A549 (cell line): ENCODE measurements at regions not wholly inside any gene's neighbourhood (a gene's known extent, or its start where the extent isn't known, plus 50 kb on each side); places are given as distances from the start of the nearest gene placed in this dataset.

Source experiments
- ATAC-seq, 2 experiments: fragments of 200-7000 bp in 1 of 2; fragments of >200 bp in 1 of 2; cut with Nextera tagmentation in 1 of 2; cut with Tn5 transposase in 1 of 2; 3 replicates each; pipeline versions ENCODE4 v1.8.0 to v1.9.1; 2018 to 2020; ENCODE audit warnings: mild to moderate bottlenecking in 1 of 2, moderate library complexity in 1 of 2
- CTCF ChIA-PET: fragments of 300-600 bp; sonication (Branson Sonifier 250); formaldehyde crosslinking; extraction: SDS; loops from one replicate; lab custom pipeline; 2021; ENCODE audit warnings: antibody characterized with exemption, inconsistent platforms; lab: Yijun Ruan, JAX
- POLR2A ChIA-PET: fragments of 350-600 bp; formaldehyde crosslinking; extraction: SDS; loops from one replicate; lab custom pipeline; 2021; ENCODE audit warnings: antibody characterized with exemption, inconsistent platforms; lab: Yijun Ruan, JAX
- DNase-seq, 2 experiments: peaks; one replicate each; pipeline versions ENCODE4 v3.0.0 to v3.0.0-alpha.2; 2011 to 2016; ENCODE audit warnings: low read depth in 1 of 2, low spot score in 1 of 2
- FAIRE-seq: peaks from 2 replicates; lab custom pipeline; 2011; peaks lifted over from hg19 to GRCh38; lab: Jason Lieb, UNC
- H3K27ac ChIP-seq, 2 experiments: fragments of >200 bp; sonication (Bioruptor Twin); formaldehyde crosslinking; 3 replicates each; pipeline ENCODE4 v1.5.1; 2016 to 2017
- H3K4me1 ChIP-seq: fragments of >200 bp; sonication (Bioruptor Twin); formaldehyde crosslinking; 3 replicates; pipeline ENCODE4 v1.6.1; 2016
- H3K4me2 ChIP-seq: fragments of >200 bp; sonication (Bioruptor Twin); formaldehyde crosslinking; 3 replicates; pipeline ENCODE4 v1.6.1; 2016
- H3K4me3 ChIP-seq: fragments of >200 bp; sonication (Bioruptor Twin); formaldehyde crosslinking; 3 replicates; pipeline ENCODE4 v1.5.1; 2016
- H3K9me3 ChIP-seq: fragments of >200 bp; sonication (Bioruptor Twin); formaldehyde crosslinking; 3 replicates; pipeline ENCODE4 v1.6.1; 2016
- BHLHE40 ChIP-seq: IDR thresholded peaks from 2 replicates; pipeline ENCODE4 v1.6.1; 2012; ENCODE audit warnings: low read depth, low read length, inconsistent platforms
- CHD2 ChIP-seq: fragments of 150-350 bp; IDR thresholded peaks from 2 replicates; pipeline ENCODE4 v1.6.1; 2014; ENCODE audit warnings: low read length; ENCODE audit not compliant: partially characterized antibody
- EHF ChIP-seq: fragments of 250-450 bp; sonication (Bioruptor Pico); IDR thresholded peaks from 2 replicates; pipeline ENCODE4 v1.5.0; 2020; ENCODE audit warnings: mild to moderate bottlenecking
- EP300 ChIP-seq, 2 experiments: fragments of >200 bp; sonication (Bioruptor Twin); formaldehyde crosslinking; IDR thresholded peaks; 2 replicates in 1 of 2; 3 replicates in 1 of 2; pipeline ENCODE4 v1.6.1; 2016 to 2017
- FOSB ChIP-seq: fragments of 250-450 bp; sonication (Bioruptor Pico); IDR thresholded peaks from 2 replicates; pipeline ENCODE4 v1.5.0; 2020; ENCODE audit warnings: mild to moderate bottlenecking, moderate library complexity
- HDAC2 ChIP-seq: fragments of 200-600 bp; sonication (generic); IDR thresholded peaks from 2 replicates; pipeline ENCODE4 v1.6.1; 2016
- HEYL ChIP-seq: fragments of 250-450 bp; sonication (Bioruptor Pico); IDR thresholded peaks from 2 replicates; pipeline ENCODE4 v1.8.0; 2021; ENCODE audit warnings: mild to moderate bottlenecking, moderate library complexity
- JUNB ChIP-seq: fragments of >200 bp; sonication (Bioruptor Twin); formaldehyde crosslinking; IDR thresholded peaks from 2 replicates; pipeline ENCODE4 v1.6.1; 2016
- KDM5A ChIP-seq: fragments of 200-600 bp; sonication (generic); IDR thresholded peaks from 2 replicates; pipeline ENCODE4 v1.6.1; 2016; ENCODE audit warnings: antibody characterized with exemption, mild to moderate bottlenecking
- MAZ ChIP-seq: fragments of 150-350 bp; IDR thresholded peaks from 2 replicates; pipeline ENCODE4 v1.6.1; 2014; ENCODE audit warnings: antibody characterized with exemption, low read depth, low read length, borderline replicate concordance
- NFE2L2 ChIP-seq: fragments of 150-350 bp; conservative IDR thresholded peaks from 2 replicates; pipeline ENCODE4 v1.6.1; 2014; ENCODE audit warnings: low read length
- NPAS2 ChIP-seq: fragments of 250-450 bp; sonication (Bioruptor Pico); IDR thresholded peaks from 2 replicates; pipeline ENCODE4 v1.8.0; 2022; ENCODE audit warnings: mild to moderate bottlenecking, moderate library complexity, borderline replicate concordance
- REST ChIP-seq: fragments of 200-600 bp; sonication (generic); IDR thresholded peaks from 2 replicates; pipeline ENCODE4 v1.6.1; 2016; ENCODE audit warnings: antibody characterized with exemption, mild to moderate bottlenecking, moderate library complexity
- RFX5 ChIP-seq: fragments of 450-650 bp; IDR thresholded peaks from 2 replicates; pipeline ENCODE4 v1.7.1; 2014; ENCODE audit warnings: antibody characterized with exemption, mild to moderate bottlenecking, moderate library complexity
- RNF2 ChIP-seq: fragments of 200-600 bp; sonication (generic); IDR thresholded peaks from 2 replicates; pipeline ENCODE4 v1.6.1; 2016; ENCODE audit warnings: low read depth, mild to moderate bottlenecking, antibody characterized with exemption, moderate library complexity, borderline replicate concordance
- SREBF2 ChIP-seq: fragments of 450-650 bp; IDR thresholded peaks from 2 replicates; pipeline ENCODE4 v1.6.1; 2014; ENCODE audit warnings: mild to moderate bottlenecking, moderate library complexity
- TFCP2L1 ChIP-seq: fragments of 250-450 bp; sonication (Bioruptor Pico); IDR thresholded peaks from 2 replicates; pipeline ENCODE4 v1.5.0; 2021; ENCODE audit warnings: mild to moderate bottlenecking
- ZC3H11A ChIP-seq: fragments of 450-650 bp; IDR thresholded peaks from 2 replicates; pipeline ENCODE4 v1.6.1; 2014; ENCODE audit warnings: antibody characterized with exemption, mild to moderate bottlenecking
- ZFP36 ChIP-seq: fragments of 450-650 bp; IDR thresholded peaks from 2 replicates; pipeline ENCODE4 v1.6.1; 2014; ENCODE audit warnings: borderline replicate concordance; ENCODE audit not compliant: partially characterized antibody
- ZSCAN20 ChIP-seq: fragments of 250-450 bp; sonication (Bioruptor Pico); IDR thresholded peaks from 2 replicates; pipeline ENCODE4 v1.8.0; 2022; ENCODE audit warnings: mild to moderate bottlenecking, moderate library complexity
- WGBS: methylation state at CpG from one replicate; pipeline ENCODE4 v1.1.6; 2017; ENCODE audit errors: missing lambda C conversion rate; 5-methylcytosine and 5-hydroxymethylcytosine counted together
- TF ChIP-seq, protein P1 (sequence below): IDR thresholded peaks from 2 replicates; pipeline ENCODE4 v1.6.1; 2012

DNA sequence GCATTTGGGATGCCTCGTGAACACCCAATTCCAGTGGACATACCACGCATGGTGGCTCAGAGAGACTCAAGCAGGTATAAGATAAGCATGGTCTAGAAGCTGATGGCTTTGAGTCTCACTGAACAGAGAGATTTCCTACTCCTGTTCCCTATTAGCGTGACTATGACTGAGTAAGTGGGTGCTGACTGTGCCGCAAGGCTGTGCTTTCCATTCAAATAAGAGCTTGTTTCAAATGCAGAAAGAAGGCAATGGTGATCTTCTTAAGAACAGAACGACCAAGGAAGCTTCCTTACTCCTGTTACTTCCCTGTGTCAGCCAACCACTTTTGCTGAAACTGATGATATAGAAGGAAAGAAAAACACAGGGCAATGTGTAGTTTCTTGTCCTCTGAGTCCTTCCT is 63.5 kb upstream of the IGFBP2 start:
- DNase-seq: no peak
- 46% methylated on average over 5 of the region's 5 CpGs for WGBS
- ChIA-PET POLR2A (no interaction called here), CTCF (interaction anchor here (0.7 to 1.4 kb wide), 3 partner anchors 50 to 156 kb away, joined by 3 to 5 read pairs (median 4); no protein-coding TSS in a partner anchor)
- no peak overlapping the region for H3K27ac ChIP-seq
- H3K4me3 ChIP-seq: no peak overlapping the region
- no peak for TF ChIP-seq FOSB (CRISPR knock-in tag)
- no peak for TF ChIP-seq CHD2
- no peak for TF ChIP-seq ZFP36
- no peak for TF ChIP-seq SREBF2
- TF ChIP-seq ZSCAN20 (CRISPR knock-in tag): no peak
- TF ChIP-seq ZC3H11A: no peak
- TF ChIP-seq RFX5: no peak
- TF ChIP-seq EP300 (IDR thresholded peaks at IDR 0.05): no peak
- TF ChIP-seq MAZ: no peak
- no peak for TF ChIP-seq HDAC2
- H3K4me1 ChIP-seq: no peaks in the 10 kb centered on the region
- H3K9me3 ChIP-seq: peaks cover 9% of the 10 kb centered on the region
- FAIRE-seq: no peak
- ATAC-seq: no peak
- no peak overlapping the region for H3K4me2 ChIP-seq

GRCh38 chr2:216570357-216570756 is 62.9 kb upstream of the IGFBP2 start:
- WGBS: 0% methylated on average over 1 of the region's 1 CpG
- TF ChIP-seq TFCP2L1 (CRISPR knock-in tag): no peak
- TF ChIP-seq EHF (CRISPR knock-in tag): no peak
- TF ChIP-seq RNF2: no peak
- no peak for TF ChIP-seq NPAS2 (CRISPR knock-in tag)
- no peak for TF ChIP-seq REST
- TF ChIP-seq, protein P1, sequence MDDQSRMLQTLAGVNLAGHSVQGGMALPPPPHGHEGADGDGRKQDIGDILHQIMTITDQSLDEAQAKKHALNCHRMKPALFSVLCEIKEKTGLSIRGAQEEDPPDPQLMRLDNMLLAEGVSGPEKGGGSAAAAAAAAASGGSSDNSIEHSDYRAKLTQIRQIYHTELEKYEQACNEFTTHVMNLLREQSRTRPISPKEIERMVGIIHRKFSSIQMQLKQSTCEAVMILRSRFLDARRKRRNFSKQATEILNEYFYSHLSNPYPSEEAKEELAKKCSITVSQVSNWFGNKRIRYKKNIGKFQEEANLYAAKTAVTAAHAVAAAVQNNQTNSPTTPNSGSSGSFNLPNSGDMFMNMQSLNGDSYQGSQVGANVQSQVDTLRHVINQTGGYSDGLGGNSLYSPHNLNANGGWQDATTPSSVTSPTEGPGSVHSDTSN: no peak
- no peak for TF ChIP-seq JUNB
- TF ChIP-seq BHLHE40: no peak
- no peak for TF ChIP-seq NFE2L2
- TF ChIP-seq KDM5A: no peak
- TF ChIP-seq HEYL (CRISPR knock-in tag): no peak
- no peak for DNase-seq

More at GRCh38 chr2:216570357-216570756, 62.9 kb upstream of the IGFBP2 start:
- H3K4me3 ChIP-seq: no peak overlapping the region
- no peaks in the 10 kb centered on the region for H3K4me1 ChIP-seq
- POLR2A ChIA-PET: no interaction called here
- ATAC-seq (no peak), FAIRE-seq (no peak)
- peaks cover 9% of the 10 kb centered on the region for H3K9me3 ChIP-seq
- H3K27ac ChIP-seq: no peak overlapping the region
- no peak overlapping the region for H3K4me2 ChIP-seq
- CTCF ChIA-PET: interaction anchor here (0.7 to 1.4 kb wide), 4 partner anchors 20 to 157 kb away, joined by 3 to 5 read pairs (median 4); no protein-coding TSS in a partner anchor
